IMR-90 (cell line): ENCODE measurements at regions not wholly inside any gene's neighbourhood (a gene's known extent, or its start where the extent isn't known, plus 50 kb on each side); places are given as distances from the start of the nearest gene placed in this dataset.

Experiments used
- POLR2A ChIP-seq: IDR thresholded peaks from 2 replicates; pipeline ENCODE4 v1.6.1; 2012; ENCODE audit warnings: mild to moderate bottlenecking, low read depth, low read length
- USF2 ChIP-seq: fragments of 150-350 bp; IDR thresholded peaks from 2 replicates; pipeline ENCODE4 v1.6.1; 2017; ENCODE audit warnings: mild to moderate bottlenecking, antibody characterized with exemption, low read length, low read depth
- TF ChIP-seq, protein P1 (sequence below): conservative IDR thresholded peaks from 2 replicates; pipeline ENCODE4 v1.5.1; 2012; ENCODE audit warnings: mild to moderate bottlenecking, low read depth, low read length, improper control_type of control experiment

- TF ChIP-seq USF2 (no peak), POLR2A (no peak)
- TF ChIP-seq, protein P1, sequence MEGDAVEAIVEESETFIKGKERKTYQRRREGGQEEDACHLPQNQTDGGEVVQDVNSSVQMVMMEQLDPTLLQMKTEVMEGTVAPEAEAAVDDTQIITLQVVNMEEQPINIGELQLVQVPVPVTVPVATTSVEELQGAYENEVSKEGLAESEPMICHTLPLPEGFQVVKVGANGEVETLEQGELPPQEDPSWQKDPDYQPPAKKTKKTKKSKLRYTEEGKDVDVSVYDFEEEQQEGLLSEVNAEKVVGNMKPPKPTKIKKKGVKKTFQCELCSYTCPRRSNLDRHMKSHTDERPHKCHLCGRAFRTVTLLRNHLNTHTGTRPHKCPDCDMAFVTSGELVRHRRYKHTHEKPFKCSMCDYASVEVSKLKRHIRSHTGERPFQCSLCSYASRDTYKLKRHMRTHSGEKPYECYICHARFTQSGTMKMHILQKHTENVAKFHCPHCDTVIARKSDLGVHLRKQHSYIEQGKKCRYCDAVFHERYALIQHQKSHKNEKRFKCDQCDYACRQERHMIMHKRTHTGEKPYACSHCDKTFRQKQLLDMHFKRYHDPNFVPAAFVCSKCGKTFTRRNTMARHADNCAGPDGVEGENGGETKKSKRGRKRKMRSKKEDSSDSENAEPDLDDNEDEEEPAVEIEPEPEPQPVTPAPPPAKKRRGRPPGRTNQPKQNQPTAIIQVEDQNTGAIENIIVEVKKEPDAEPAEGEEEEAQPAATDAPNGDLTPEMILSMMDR: no peak
Observed at GRCh38 chr6:68238097-68238601, 396.9 kb upstream of the ADGRB3 start.
